NCI-H82 (cell line): ENCODE measurements at regions not wholly inside any gene's neighbourhood (a gene's known extent, or its start where the extent isn't known, plus 50 kb on each side); places are given as distances from the start of the nearest gene placed in this dataset.
A peak's percentile ranks its signal among the peaks of the same experiment; 100 is the strongest.
"Not testable (repeated sequence)": the region's sequence is repeated elsewhere in the genome, so short reads cannot be mapped to it uniquely, and the experiment has no call there.

Experiments used
- DNase-seq: peaks from one replicate; lab custom pipeline; 2025; lab: John Stamatoyannopoulos, UW

DNA sequence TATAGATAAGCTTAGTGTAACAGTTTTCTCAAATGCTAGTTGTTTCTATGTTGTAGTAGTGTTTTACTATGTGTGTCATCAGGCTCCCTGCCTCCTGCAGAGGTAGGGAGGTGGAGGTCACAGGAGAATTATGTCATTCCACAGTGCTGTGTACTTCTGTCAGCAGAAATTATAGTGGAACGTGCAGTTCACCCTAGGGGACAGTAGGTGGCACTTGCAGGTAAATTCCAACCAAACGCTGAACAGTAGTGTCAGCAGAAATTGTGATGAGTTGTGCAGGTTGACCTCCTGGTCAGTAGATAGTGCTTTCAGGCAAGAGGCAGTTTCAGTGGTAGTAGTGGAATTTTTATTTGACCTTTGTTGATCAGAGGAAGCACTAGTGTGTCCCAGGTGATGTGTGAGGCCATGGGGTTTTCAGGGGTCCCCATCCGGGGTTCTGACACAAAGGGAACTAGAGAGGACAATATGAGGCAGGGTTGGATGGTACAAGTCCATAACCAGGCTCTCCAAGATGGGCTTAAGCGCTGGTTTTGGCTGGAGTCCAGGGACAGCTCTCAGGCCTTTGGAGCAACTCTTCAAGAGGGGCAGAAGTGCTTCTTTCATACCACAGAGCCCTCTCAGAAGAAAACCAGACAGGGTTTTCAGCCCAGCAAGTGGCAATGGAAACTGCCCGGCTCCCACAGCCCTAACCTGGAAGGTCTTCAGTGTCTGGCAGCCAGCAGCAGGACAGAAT, 402.9 kb downstream of the CYLC2 start:
- DNase-seq = peak; percentile 63

DNA sequence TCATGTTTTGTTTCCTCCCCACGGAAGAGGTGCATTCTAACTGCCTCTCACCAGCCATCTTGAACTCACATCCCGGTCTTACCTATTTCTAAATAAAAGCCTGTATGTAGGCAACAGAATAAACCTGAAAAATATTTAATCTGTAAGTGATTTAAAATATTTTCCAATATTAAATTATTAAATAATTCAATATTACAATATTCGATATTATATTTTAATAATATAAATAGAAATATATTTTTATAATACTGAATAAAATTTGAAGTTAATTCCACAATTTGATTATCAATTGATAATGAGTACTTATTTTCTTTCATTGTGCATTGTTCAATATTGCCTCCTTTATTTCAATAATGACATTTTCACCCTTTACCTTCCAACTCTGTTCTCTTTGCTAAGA, 404.4 kb downstream of the CYLC2 start:
- no peak for DNase-seq

DNA sequence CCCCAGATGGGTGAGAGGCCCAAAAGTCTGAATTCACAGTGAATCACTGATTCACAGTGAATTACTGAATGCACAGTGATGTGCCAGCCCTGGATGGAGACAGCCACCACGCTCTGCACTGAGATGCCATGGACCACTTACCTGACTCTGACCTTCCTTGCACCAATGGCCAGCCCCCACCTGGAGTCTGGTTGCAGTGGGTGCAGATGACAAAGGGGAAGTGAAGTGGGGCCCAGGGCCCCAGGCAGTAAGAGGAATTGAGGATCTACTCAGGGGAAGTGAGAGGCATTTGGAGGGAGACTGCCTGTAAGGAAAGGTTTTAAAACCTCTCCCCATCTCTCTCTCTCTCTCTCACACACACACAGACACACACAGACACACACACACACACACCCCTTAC, 412.1 kb downstream of the CYLC2 start:
- no peak for DNase-seq

DNA sequence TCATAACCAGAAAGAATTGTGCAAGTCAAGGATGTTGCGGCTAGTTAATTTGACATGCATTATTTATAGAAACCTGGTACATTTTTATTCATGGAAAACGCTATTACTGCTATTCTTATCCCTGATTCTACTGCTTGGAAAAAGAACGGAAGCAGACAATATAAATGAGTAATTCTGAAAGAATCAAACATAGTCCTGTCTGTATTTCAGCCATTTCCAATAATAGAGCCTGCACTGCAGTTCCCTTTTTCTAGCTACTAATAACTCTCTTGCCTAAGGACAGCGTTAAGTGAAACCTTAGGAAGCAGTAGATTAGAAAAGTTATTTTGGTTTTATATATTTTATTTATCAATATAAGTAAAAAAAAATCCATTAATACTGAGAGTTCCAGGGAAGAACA, 414.9 kb downstream of the CYLC2 start:
- no peak for DNase-seq

DNA sequence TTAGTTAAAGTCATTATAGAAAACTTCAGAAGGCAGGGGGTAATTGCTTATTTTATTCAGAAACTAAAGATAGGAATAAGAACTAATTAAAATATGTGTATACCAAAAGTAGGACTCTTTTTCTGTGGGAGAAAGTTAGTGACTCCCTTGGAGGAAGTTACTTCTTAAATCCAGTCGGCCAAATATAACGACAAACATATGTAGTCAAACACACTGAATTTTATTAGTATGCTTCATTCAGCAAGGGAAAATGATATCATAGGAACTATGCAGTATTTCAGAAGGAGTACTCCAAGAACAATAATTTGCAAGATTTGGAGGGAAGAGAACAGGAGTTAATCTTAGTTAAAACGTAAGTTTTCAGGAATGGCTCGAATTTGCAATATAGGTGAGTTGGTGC, 432.6 kb downstream of the CYLC2 start:
- DNase-seq = no peak

DNA sequence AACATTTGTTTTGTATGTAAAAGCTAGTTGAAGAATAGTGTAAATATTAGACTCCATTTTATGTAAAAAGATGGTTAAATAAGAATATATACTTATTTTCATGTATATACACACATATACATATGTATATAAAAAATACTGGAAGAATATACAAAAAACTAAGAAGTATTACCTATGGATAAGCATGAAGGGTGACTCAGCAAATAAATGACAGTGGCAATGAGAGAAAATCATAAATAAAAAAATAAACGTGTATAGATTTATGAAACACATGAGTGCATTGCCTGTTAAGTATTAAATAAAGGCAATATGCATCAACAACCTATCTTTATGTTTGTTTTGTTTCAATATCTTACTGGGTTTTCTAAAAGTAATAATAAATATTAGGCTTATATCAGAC, 435.3 kb downstream of the CYLC2 start:
- DNase-seq = no peak

DNA sequence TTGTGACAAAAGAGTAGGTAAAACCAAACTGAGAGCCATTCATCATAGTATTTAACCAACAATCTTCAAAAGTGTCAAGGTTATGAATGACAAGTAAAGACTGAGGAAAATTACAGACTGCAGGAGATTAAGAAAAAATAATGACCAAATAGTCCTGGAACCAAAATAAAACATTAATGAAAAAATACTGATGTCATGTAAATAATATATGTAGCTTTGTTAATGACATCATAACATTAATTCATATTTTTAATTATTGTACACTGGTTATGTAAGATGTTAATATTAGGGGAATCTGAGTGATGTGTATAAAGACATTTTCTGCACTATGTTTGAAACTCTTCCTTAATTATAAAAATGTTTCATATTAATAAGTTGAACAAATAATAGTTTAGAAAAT, 436.7 kb downstream of the CYLC2 start:
- no peak for DNase-seq

DNA sequence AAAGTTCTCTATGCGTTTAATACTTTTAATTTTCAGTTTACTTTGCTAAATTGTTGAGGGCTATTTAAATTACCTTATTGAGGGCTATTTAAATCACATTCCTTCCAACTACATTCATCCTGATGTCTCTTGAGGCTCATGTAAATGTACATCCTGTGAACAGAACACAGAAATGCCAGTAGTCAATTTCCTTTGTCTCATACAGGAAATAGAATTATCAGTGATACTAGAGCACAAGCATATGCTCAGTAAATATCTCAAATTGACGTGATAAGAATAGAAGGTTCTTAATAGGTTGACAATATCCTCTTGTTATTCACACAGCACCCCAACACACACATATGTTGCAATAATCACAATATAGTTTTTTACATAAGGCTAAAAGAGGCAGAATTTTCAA, 449.0 kb downstream of the CYLC2 start:
- no peak for DNase-seq

DNA sequence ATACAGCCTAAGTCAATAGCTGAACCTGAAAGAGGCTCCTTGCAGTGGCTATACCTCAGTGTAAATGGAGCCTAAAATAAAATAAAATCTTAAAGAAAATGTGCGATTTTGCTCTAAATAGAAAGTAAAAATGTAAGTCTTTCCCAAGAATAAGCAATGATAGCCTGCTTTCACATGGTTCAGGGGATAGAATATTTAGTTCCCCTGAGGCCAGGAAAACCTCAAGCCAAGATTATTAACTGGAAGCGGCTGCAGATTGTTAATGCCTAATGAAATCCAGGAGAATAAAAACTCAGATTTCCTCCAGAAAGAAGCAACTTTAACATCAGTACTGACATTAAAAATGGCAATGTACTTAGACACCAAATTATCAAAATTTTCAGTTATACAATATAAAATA, 463.7 kb downstream of the CYLC2 start:
- no peak for DNase-seq

DNA sequence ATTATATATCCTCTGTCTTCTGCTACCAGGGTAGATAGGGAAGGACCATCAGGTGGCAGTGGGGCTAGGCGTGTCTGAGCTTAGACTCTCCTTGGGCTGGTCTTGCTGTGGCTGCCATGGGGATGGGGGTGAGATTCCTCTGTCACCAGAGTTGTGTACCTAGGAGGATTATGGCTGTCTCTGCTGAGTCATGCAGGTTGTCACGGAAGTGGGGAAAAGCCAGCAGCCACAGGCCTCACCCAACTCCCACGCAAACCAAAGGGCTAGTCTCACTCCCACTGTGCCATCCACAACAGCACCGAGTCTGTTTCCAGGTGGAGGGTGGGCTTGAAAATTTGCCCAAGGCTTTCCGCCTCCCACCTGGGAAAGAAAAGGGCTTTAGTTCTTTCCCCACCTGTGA, 476.1 kb downstream of the CYLC2 start:
- no peak for DNase-seq

DNA sequence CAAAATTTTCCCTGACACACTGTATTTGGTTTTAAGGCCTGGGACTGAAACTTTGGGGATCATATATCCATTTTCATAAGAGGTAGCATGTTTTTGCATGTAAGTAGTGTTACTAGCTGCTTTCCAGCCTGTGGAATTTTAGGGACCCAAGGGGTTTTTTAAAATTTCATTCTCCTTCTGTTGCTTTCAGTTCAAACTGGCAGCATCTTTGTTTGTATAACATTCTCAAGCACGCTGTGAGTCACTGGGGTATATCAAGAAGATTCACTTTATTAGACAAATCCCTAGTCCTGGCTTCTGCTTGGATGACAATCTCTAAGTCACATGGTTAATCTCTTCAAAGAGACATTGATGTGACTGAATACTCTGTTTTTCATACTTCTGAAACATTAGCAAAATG, 479.0 kb downstream of the CYLC2 start:
- DNase-seq = no peak

DNA sequence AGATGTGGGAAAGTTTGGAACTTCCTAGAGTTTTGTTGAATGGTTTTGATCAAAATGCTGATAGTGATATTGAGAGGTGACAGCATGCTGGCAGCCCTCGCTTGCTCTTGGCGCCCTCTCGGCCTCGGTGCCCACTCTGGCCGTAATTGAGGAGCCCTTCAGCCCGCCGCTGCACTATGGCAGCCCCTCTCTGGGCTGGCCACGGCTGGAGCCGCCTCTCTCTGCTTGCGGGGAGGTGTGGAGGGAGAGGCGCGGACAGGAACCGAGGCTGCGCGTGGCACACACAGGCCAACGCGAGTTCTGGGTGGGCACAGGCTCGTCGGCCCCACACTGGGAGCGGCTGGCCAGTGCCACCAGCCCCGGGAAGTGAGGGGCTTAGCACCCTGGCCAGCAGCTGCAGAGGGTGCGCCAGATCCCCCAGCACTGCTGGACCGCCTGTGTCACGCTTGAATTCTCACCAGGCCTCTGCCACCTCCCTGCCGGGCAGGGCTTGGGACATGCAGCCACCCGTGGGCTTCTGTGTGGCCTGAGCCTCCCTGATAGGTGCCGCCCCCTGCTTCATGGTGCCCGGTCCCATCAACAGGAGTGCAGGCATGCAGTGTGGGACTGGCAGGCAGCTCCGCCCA, 488.5 kb downstream of the CYLC2 start:
- DNase-seq = no peak

DNA sequence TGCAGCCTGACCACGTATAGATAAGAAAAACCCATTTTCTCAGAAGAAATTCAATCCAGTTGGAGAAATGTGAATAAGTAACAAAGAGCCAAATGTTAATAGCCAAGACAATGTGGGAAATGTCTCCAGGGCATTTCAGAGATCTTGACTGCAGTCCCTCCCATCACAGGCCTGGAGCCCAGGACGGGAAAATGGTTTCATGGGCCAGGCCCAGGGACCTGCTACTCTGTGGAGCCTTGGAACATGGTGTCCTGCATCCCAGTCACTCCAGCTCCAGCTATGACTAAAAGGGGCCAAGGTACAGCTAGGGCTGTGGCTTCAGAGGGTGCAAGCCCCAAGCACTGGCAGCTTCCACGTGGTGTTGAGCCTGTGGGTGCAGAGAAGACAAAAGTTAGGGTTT, 490.0 kb downstream of the CYLC2 start:
- no peak for DNase-seq

DNA sequence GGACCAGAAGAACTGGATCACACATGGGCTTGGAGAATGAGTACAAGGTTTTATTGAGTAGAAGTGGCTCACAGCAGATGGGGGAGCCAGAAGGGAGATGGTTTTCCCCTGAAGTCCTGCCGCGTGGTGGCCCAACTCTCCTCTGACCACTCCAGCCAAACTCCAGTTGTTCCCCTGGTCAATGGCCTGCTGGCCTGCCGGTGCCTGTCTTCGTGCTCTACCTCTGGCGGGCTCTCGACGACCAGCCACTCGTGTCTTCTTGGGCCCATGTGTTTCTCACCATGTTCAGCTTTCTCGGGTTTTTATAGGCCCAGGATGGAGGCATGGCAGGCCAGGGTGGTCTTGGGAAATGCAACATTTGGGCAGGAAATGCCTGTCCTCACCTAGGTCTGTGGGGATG, 519.6 kb downstream of the CYLC2 start:
- no peak for DNase-seq

DNA sequence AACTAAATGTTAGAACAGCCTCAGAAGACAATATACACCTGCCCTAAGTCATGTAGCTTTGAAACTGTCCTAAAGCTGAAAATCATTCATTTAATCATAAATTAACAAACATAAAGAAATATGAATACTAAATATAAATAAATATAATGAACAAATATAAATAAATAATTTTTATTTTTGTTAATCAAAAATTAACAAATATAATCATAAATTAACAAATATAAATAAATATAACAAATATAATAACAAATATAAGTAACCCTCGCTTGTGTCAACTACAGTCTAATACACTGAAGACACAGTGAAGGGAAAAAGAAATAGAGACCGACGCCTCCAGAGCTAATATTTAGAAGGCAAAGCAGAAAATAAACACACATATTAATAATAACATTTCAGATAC, 527.3 kb downstream of the CYLC2 start:
- DNase-seq = no peak

DNA sequence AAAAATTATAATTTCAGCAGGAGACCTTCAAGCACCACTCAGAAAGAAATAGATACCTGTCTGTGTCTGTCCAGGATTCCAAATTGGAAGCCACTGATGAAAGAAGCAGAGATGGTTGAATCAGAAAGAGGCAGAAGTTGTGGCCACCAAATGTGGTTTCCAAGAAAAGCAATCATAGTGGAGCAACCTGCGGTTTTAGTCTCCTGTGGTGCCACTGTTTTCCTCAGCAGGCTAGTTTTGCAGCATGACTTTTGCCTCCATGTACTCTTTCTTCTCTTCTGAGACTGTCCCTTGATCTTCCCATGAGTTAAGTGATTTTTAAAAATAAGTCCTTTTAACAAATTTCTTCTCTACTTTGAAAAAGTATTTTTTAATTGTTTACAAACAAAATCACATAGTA, 535.8 kb downstream of the CYLC2 start:
- DNase-seq = no peak

DNA sequence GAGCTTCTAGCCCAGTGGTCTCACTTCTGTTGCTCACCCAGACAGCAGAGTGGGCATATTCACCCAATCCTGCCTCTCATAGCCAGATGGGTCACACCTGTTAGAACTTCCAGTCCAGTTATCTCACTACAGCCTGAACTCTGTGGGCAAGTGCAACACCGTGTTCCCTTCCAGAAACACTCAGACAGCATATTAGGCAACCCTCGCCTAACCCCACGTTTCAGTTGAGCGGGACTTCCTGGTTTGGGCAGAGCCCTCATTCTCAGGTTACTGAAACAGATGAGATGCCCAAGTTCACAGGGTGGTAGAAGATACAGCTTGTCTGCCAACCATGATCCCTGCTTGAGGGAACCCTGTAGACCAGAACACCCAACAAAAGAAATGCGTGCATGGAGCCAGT, 538.2 kb downstream of the CYLC2 start:
- DNase-seq = no peak

DNA sequence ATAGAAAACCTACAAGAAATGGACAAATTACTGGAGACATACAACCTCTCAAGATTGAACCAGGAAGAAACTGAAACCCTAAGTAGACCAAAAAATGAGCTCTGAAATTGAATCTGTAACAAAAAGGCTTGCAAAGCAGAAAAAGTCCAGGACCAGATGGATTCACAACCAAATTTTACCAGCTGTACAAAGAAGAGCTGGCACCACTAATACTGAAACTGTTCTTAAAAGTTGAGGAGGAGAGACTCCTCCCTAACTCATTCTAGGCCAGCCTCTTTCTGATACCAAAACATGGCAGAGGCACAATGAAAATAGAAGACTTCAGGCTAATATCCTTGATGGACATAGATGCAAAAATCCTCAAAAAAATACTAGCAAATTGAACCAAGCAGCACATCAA, 542.3 kb downstream of the CYLC2 start:
- no peak for DNase-seq

DNA sequence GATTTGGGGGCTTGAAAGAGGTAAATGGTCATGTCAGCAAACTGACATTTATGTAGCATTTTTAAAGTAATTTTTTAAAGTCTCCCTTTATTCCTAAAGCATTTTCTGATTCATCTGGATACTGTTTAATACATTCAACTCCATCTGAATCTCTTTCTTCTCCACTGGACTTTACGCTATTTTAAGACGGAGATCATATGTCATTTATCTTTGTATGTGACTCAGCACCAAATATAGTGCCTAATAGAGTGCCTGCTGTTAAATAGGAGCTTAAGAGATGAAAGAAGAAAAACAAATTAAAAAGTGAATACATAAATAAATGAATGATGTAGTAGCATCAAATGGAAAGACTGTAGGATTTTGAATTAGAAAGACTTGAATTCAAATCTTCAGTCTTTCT, 548.8 kb upstream of the SMC2 start:
- no peak for DNase-seq

DNA sequence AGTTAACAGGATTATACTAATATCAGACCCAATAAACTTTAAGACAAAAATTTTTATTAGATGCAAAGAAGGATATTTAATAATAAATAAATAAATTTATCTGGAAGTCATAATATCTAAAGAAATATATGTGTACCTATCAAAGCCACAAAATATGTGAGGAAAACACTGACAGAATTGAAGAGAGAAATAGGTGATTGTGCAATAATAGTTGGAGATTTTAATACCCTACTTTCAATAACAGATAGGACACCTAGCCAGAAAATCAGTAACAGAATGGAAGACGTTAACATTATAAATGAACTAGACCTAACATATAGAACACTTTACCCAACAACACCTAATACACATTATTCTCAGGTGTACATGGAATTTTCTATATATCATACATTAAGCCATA, 541.4 kb upstream of the SMC2 start:
- DNase-seq = no peak

DNA sequence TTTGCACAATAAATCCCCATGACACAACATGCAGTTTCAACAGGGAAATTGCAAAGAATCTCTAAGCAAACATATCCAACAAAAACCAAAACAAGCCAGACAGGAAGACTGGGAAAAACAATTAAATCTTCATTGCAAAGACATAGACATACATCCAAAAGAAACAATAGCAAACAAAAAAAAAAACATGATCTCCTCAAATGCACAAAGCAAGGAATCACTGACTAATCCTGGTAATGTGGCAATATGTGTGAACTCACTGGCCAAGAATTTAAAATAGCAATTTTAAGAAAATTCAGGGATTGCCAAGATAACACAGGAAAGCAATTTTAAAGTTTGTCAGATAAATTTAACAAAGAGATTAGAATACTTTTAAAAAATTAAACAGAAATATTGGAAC, 520.1 kb upstream of the SMC2 start:
- no peak for DNase-seq

DNA sequence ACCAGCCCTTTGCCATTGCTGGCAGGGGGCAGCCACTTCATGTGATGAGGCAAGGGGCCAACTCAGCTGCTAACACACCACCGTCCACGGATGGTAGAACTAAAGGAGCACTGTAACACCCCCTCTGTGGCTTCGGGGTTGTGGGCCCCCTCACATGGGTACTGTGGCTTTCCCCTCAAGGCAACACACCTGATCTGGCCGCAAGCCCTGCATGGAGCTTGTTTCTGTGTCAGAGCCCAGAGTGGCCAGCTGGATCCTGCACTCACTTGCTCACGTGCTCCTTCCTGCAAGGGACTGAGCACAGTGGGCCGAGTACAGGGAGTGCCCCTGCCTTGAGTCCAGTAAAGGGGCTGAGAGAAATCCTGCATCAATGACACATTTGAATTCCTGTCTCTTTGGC, 507.4 kb upstream of the SMC2 start:
- DNase-seq = no peak

DNA sequence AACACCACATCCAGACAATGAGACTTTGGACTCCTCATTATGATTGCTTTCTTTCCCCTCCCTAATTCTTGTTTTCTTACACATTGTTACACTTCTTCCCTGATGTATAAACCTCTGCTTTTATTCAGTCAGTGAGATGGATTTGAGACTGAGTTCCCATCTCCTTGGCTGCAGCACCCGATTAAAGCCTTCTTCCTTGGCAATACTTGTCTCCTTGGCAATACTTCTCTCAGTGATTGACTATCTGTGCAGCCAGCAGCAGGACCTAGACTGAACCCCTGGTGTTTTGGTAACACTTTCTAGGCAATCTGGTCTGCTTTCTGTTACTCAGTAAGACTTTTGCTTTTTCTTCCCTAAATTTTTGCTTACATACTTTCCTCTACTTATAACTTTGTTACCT, 492.8 kb upstream of the SMC2 start:
- DNase-seq = no peak

DNA sequence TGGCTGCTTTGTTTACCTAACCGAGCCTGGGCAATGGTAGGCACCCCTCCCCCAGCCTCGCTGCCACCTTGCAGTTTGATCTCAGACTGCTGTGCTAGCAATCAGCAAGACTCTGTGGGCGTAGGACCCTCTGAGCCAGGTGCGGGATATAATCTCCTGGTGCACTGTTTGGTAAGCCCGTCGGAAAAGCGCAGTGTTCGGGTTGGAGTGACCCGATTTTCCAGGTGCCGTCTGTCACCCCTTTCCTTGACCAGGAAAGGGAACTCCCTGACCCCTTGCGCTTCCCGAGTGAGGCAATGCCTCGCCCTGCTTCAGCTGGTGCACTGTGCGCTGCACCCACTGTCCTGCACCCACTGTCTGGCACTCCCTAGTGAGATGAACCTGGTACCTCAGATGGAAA, 482.2 kb upstream of the SMC2 start:
- not testable (repeated sequence) for DNase-seq
